Dedifferentiated amniotic fluid mesenchymal stem cell (primary cell): ENCODE measurements at regions not wholly inside any gene's neighbourhood (a gene's known extent, or its start where the extent isn't known, plus 50 kb on each side); places are given as distances from the start of the nearest gene placed in this dataset.

Source experiments
- DNase-seq: peaks from one replicate; pipeline ENCODE4 v3.0.0-alpha.2; 2016; ENCODE audit errors: extremely low spot score

GRCh38 chr12:92496790-92497189 lies 206.0 kb upstream of the PLEKHG7 start:
- DNase-seq, result no peak

- DNase-seq, result no peak
Observed at GRCh38 chr12:92495108-92495507, 207.7 kb upstream of the PLEKHG7 start.

GRCh38 chr12:92493816-92494215 lies 209.0 kb upstream of the PLEKHG7 start:
- no peak for DNase-seq

- no peak for DNase-seq
Observed at GRCh38 chr12:92492995-92493394, 209.8 kb upstream of the PLEKHG7 start.

GRCh38 chr12:92492291-92492690 lies 210.5 kb upstream of the PLEKHG7 start:
- no peak for DNase-seq

GRCh38 chr12:92489781-92490180 lies 213.0 kb upstream of the PLEKHG7 start:
- DNase-seq, result no peak

- no peak for DNase-seq
Observed at GRCh38 chr12:92488735-92489134, 214.1 kb upstream of the PLEKHG7 start.

- DNase-seq, result no peak
Observed at GRCh38 chr12:92487138-92487485, 215.7 kb upstream of the PLEKHG7 start.

- no peak for DNase-seq
Observed at GRCh38 chr12:92486443-92487137, 216.2 kb upstream of the PLEKHG7 start.

- no peak for DNase-seq
Observed at GRCh38 chr12:92485351-92486348, 217.1 kb upstream of the PLEKHG7 start.

- DNase-seq, result no peak
Observed at GRCh38 chr12:92482599-92482998, 220.2 kb upstream of the PLEKHG7 start.

GRCh38 chr12:92481066-92481465 lies 221.7 kb upstream of the PLEKHG7 start:
- no peak for DNase-seq

- DNase-seq, result no peak
Observed at GRCh38 chr12:92478692-92479091, 224.1 kb upstream of the PLEKHG7 start.

GRCh38 chr12:92476844-92477243 lies 225.9 kb upstream of the PLEKHG7 start:
- no peak for DNase-seq

- DNase-seq, result no peak
Observed at GRCh38 chr12:92473564-92473963, 229.2 kb upstream of the PLEKHG7 start.

GRCh38 chr12:92472201-92472600 lies 230.6 kb upstream of the PLEKHG7 start:
- DNase-seq, result peak; percentile 52

- DNase-seq, result no peak
Observed at GRCh38 chr12:92471551-92471950, 231.2 kb upstream of the PLEKHG7 start.

GRCh38 chr12:92470608-92471021 lies 232.2 kb upstream of the PLEKHG7 start:
- no peak for DNase-seq

GRCh38 chr12:92469837-92470236 lies 233.0 kb upstream of the PLEKHG7 start:
- DNase-seq, result no peak

GRCh38 chr12:92468358-92469020 lies 234.3 kb upstream of the PLEKHG7 start:
- no peak for DNase-seq

- no peak for DNase-seq
Observed at GRCh38 chr12:92467886-92468285, 234.9 kb upstream of the PLEKHG7 start.
